Neural cell (in vitro differentiated cells): ENCODE measurements at regions not wholly inside any gene's neighbourhood (a gene's known extent, or its start where the extent isn't known, plus 50 kb on each side); places are given as distances from the start of the nearest gene placed in this dataset.

Experiments
- H2AFZ ChIP-seq: fragments of 200-600, 300-800 bp; sonication (generic), shearing (Covaris generic); 2 replicates; pipeline ENCODE4 v1.6.0; 2014; ENCODE audit warnings: low read depth, mild to moderate bottlenecking, antibody characterized with exemption, low read length, moderate library complexity
- H3F3A ChIP-seq: fragments of 200-600 bp; shearing (Covaris generic); 2 replicates; pipeline ENCODE4 v1.6.1; 2016; ENCODE audit warnings: mild to moderate bottlenecking, moderate library complexity, mixed read lengths, antibody characterized with exemption, low read length; ENCODE audit not compliant: insufficient read depth, poor library complexity, severe bottlenecking
- H3K27ac ChIP-seq: fragments of 200-600, 300-800 bp; sonication (generic), shearing (Covaris generic); 2 replicates; pipeline ENCODE4 v1.5.1; 2014; ENCODE audit warnings: mild to moderate bottlenecking, low read length, moderate library complexity
- H3K27me3 ChIP-seq: fragments of 300-800, 200-600 bp; sonication (generic), shearing (Covaris generic); 2 replicates; pipeline ENCODE4 v1.6.0; 2014; ENCODE audit warnings: mild to moderate bottlenecking, low read depth, low read length, moderate library complexity; ENCODE audit not compliant: insufficient read depth
- H3K36me3 ChIP-seq: fragments of 300-800, 200-600 bp; sonication (generic), shearing (Covaris generic); 2 replicates; pipeline ENCODE4 v1.5.1; 2014; ENCODE audit warnings: mild to moderate bottlenecking, antibody characterized with exemption, low read length, moderate library complexity; ENCODE audit not compliant: insufficient read depth
- H3K4me2 ChIP-seq: fragments of 300-800, 200-600 bp; sonication (generic), shearing (Covaris generic); 2 replicates; pipeline ENCODE4 v1.6.0; 2014; ENCODE audit warnings: mild to moderate bottlenecking, low read length
- H3K4me3 ChIP-seq: fragments of 300-800, 200-600 bp; sonication (generic), shearing (Covaris generic); 2 replicates; pipeline ENCODE4 v1.5.1; 2014; ENCODE audit warnings: mild to moderate bottlenecking, low read length, moderate library complexity
- H3K79me2 ChIP-seq: fragments of 200-600 bp; shearing (Covaris generic); replicated peaks from 2 replicates; pipeline ENCODE4 v1.6.0; 2014; ENCODE audit warnings: mild to moderate bottlenecking, low read length, moderate library complexity; ENCODE audit not compliant: insufficient read depth
- H3K9ac ChIP-seq: fragments of 300-800, 200-600 bp; sonication (generic), shearing (Covaris generic); 2 replicates; pipeline ENCODE4 v1.6.1; 2016; ENCODE audit warnings: mild to moderate bottlenecking, low read length, mixed read lengths
- H3K9me2 ChIP-seq: fragments of 200-600 bp; shearing (Covaris generic); 2 replicates; pipeline ENCODE4 v1.6.1; 2016; ENCODE audit warnings: mild to moderate bottlenecking, low read length, mixed read lengths; ENCODE audit not compliant: insufficient read depth
- H3K9me3 ChIP-seq: fragments of 200-600, 300-800 bp; sonication (generic), shearing (Covaris generic); 2 replicates; pipeline ENCODE4 v1.6.1; 2016; ENCODE audit warnings: mild to moderate bottlenecking, mixed run types, low read length, moderate library complexity, mixed read lengths
- H4K20me1 ChIP-seq: fragments of 200-600 bp; shearing (Covaris generic); 2 replicates; pipeline ENCODE4 v1.6.1; 2016; ENCODE audit warnings: mild to moderate bottlenecking, mixed run types; ENCODE audit not compliant: insufficient read depth
- CTCF ChIP-seq: fragments of 450-650 bp; IDR thresholded peaks from 2 replicates; pipeline ENCODE4 v1.5.1; 2014; ENCODE audit warnings: antibody characterized with exemption, mild to moderate bottlenecking, moderate library complexity; ENCODE audit not compliant: poor library complexity, severe bottlenecking
- EP300 ChIP-seq: fragments of 450-650 bp; conservative IDR thresholded peaks from 2 replicates; pipeline ENCODE4 v1.6.1; 2014; ENCODE audit warnings: antibody characterized with exemption, mild to moderate bottlenecking, moderate library complexity; ENCODE audit not compliant: poor library complexity, severe bottlenecking
- EZH2 ChIP-seq: fragments of 200-600, 300-800 bp; shearing (Covaris generic), sonication (generic); IDR thresholded peaks from 2 replicates; pipeline ENCODE4 v1.6.1; 2014; ENCODE audit warnings: antibody characterized with exemption, low read length, borderline replicate concordance, mild to moderate bottlenecking; ENCODE audit not compliant: insufficient read depth, poor library complexity, severe bottlenecking
- MXI1 ChIP-seq: fragments of 450-650 bp; conservative IDR thresholded peaks from 2 replicates; pipeline ENCODE4 v1.6.1; 2014; ENCODE audit warnings: antibody characterized with exemption, mild to moderate bottlenecking; ENCODE audit not compliant: poor library complexity, severe bottlenecking
- POLR2AphosphoS5 ChIP-seq: IDR thresholded peaks from 2 replicates; pipeline ENCODE4 v1.6.1; 2012
- RAD21 ChIP-seq: fragments of 450-650 bp; conservative IDR thresholded peaks from 2 replicates; pipeline ENCODE4 v1.6.1; 2014; ENCODE audit warnings: antibody characterized with exemption, mild to moderate bottlenecking, moderate library complexity
- SMC3 ChIP-seq: fragments of 450-650 bp; conservative IDR thresholded peaks from 2 replicates; pipeline ENCODE4 v1.6.1; 2014; ENCODE audit warnings: antibody characterized with exemption, mild to moderate bottlenecking, moderate library complexity; ENCODE audit not compliant: poor library complexity
- TAF1 ChIP-seq: IDR thresholded peaks from 2 replicates; pipeline ENCODE4 v1.6.1; 2012; ENCODE audit warnings: low read depth
- TF ChIP-seq, protein P1 (sequence below): IDR thresholded peaks from 2 replicates; pipeline ENCODE4 v1.6.1; 2012; ENCODE audit warnings: borderline replicate concordance

DNA sequence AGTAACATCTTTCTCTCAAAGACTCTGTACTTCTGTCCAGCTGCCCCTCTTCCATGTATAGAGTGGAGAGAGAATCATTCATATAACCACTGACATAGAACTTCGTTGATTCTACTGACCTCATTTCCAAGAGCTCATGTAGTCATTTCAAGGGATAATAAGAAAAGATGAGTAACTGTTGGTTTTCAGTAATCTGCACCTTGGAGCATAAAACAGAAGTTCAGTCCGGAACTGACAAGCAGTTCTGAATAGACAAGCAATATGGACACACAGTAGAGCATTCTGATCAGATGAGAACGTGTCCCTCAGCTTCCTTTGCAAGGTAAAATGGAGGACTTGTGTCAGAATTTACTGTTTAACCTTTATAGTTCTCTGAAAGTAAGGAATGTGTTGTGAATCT is 847.1 kb downstream of the REEP3 start:
- H3K79me2 ChIP-seq: no peaks in the 10 kb centered on the region
- no peaks in the 10 kb centered on the region for H3K36me3 ChIP-seq
- no peaks in the 10 kb centered on the region for H3F3A ChIP-seq
- H3K9ac ChIP-seq: no peak overlapping the region
- no peak for TF ChIP-seq CTCF
- TF ChIP-seq TAF1: no peak
- no peak for TF ChIP-seq RAD21
- TF ChIP-seq MXI1: no peak
- no peak for TF ChIP-seq EZH2
- TF ChIP-seq EP300: no peak
- H3K27me3 ChIP-seq: no peaks in the 10 kb centered on the region
- no peak overlapping the region for H3K4me2 ChIP-seq
- no peaks in the 10 kb centered on the region for H4K20me1 ChIP-seq
- H3K9me3 ChIP-seq: no peaks in the 10 kb centered on the region
- no peak overlapping the region for H3K27ac ChIP-seq
- no peaks in the 10 kb centered on the region for H3K9me2 ChIP-seq
- no peak overlapping the region for H3K4me3 ChIP-seq
- no peak overlapping the region for H2AFZ ChIP-seq

GRCh38 chr10:64369885-64370773 is 848.9 kb downstream of the REEP3 start:
- Histone ChIP-seq H3K9me2 (no peaks in the 10 kb centered on the region), H3K27ac (no peak overlapping the region), H3K4me2 (no peak overlapping the region), H3K4me3 (no peak overlapping the region), H3K27me3 (no peaks in the 10 kb centered on the region), H3K9me3 (no peaks in the 10 kb centered on the region), H3K79me2 (no peaks in the 10 kb centered on the region), H3K36me3 (no peaks in the 10 kb centered on the region), H4K20me1 (no peaks in the 10 kb centered on the region), H3F3A (no peaks in the 10 kb centered on the region), H2AFZ (no peak overlapping the region), H3K9ac (no peak overlapping the region)
- TF ChIP-seq MXI1 (no peak), CTCF (no peak), EZH2 (no peak)

DNA sequence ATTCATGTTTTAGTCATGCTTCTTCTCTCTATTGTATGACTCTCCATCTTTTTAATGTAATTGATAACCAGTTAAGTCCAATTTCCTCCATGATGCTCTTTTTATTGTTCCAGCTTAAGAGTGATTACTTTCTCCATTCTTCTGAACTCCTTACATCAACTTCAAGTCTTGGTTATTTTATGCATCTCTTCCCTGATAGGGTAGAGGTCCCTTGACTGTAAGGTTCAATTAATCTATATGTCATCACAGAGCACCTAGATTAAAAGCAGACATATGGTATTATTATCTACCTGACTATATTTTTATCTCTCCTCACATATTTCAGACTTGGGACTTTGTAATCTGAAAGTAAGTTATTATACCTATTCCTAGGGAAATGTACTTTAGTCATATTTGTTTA is 853.1 kb downstream of the REEP3 start:
- Histone ChIP-seq H3F3A (no peaks in the 10 kb centered on the region), H3K4me2 (no peak overlapping the region), H3K9me3 (no peaks in the 10 kb centered on the region), H4K20me1 (no peaks in the 10 kb centered on the region), H3K9ac (no peak overlapping the region), H3K79me2 (no peaks in the 10 kb centered on the region), H2AFZ (no peak overlapping the region), H3K27me3 (no peaks in the 10 kb centered on the region), H3K27ac (no peak overlapping the region), H3K4me3 (no peak overlapping the region), H3K36me3 (no peaks in the 10 kb centered on the region), H3K9me2 (no peaks in the 10 kb centered on the region)
- TF ChIP-seq EP300 (no peak), RAD21 (no peak), POLR2AphosphoS5 (no peak), MXI1 (no peak), TAF1 (no peak), EZH2 (no peak), SMC3 (no peak), CTCF (no peak)
- TF ChIP-seq, protein P1, sequence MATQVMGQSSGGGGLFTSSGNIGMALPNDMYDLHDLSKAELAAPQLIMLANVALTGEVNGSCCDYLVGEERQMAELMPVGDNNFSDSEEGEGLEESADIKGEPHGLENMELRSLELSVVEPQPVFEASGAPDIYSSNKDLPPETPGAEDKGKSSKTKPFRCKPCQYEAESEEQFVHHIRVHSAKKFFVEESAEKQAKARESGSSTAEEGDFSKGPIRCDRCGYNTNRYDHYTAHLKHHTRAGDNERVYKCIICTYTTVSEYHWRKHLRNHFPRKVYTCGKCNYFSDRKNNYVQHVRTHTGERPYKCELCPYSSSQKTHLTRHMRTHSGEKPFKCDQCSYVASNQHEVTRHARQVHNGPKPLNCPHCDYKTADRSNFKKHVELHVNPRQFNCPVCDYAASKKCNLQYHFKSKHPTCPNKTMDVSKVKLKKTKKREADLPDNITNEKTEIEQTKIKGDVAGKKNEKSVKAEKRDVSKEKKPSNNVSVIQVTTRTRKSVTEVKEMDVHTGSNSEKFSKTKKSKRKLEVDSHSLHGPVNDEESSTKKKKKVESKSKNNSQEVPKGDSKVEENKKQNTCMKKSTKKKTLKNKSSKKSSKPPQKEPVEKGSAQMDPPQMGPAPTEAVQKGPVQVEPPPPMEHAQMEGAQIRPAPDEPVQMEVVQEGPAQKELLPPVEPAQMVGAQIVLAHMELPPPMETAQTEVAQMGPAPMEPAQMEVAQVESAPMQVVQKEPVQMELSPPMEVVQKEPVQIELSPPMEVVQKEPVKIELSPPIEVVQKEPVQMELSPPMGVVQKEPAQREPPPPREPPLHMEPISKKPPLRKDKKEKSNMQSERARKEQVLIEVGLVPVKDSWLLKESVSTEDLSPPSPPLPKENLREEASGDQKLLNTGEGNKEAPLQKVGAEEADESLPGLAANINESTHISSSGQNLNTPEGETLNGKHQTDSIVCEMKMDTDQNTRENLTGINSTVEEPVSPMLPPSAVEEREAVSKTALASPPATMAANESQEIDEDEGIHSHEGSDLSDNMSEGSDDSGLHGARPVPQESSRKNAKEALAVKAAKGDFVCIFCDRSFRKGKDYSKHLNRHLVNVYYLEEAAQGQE: no peak
